ENCODE measurements at regions not wholly inside any gene's neighbourhood (a gene's known extent, or its start where the extent isn't known, plus 50 kb on each side); places are given as distances from the start of the nearest gene placed in this dataset.

- ATAC-seq (no peak), DNase-seq (ENCODE audit: low read depth, low spot score) (no peak)
- Histone ChIP-seq H3K4me1 (ENCODE audit: control insufficient read depth, insufficient read depth, low read length) (no peaks in the 10 kb centered on the region), H3K4me3 (ENCODE audit: low read depth in 2 of 2, low read length in 2 of 2) (no peak overlapping the region), H3K36me3 (ENCODE audit: control insufficient read depth, insufficient read depth, low read length) (no peaks in the 10 kb centered on the region), H3K27me3 (ENCODE audit: control insufficient read depth, insufficient read depth, low read length) (0 out of 2 replicates have a peak, but pooled peaks cover 2% of the 10 kb centered on the region), H3K9me3 (ENCODE audit: control insufficient read depth, insufficient read depth, low read depth, low read length) (no peaks in the 10 kb centered on the region), H3K27ac (ENCODE audit: low read length) (no peak overlapping the region)
- no peak for TF ChIP-seq SIN3A (IDR thresholded peaks at IDR 0.05; ENCODE audit: borderline replicate concordance, insufficient read depth, low read depth, low read length)
- no peak for TF ChIP-seq CTCF (IDR thresholded peaks at IDR 0.05)
- TF ChIP-seq REST (IDR thresholded peaks at IDR 0.05; ENCODE audit: insufficient read depth in 1 of 2, low read depth in 2 of 2, low read length in 1 of 2) = no peak
- no peak for TF ChIP-seq POLR2AphosphoS5 (IDR thresholded peaks at IDR 0.05; ENCODE audit: low read depth, low read length)
- no peak for TF ChIP-seq TCF7L2 (IDR thresholded peaks at IDR 0.05; ENCODE audit: low read depth, low read length)
- POLR2A ChIA-PET = no interaction called here
- CTCF ChIA-PET = no interaction called here
- intact Hi-C loops (cut with micrococcal nuclease; ENCODE audit: unreplicated experiment) = loop anchor here (2.0 kb wide), 1 partner anchor 214 kb away; no protein-coding TSS in a partner anchor
- BruUV-seq (replicated peaks) = no TSS peak
- in situ Hi-C loops (cut with HindIII; ENCODE audit: low pct_unique_long_range_greater_than_20kb, low sequenced_read_pairs) = no loop called here
Measured at GRCh38 chr7:50204581-50204980, 99.9 kb upstream of the IKZF1 start.

GRCh38 chr7:50203521-50203920 lies 101.0 kb upstream of the IKZF1 start:
- POLR2A ChIA-PET = no interaction called here
- Histone ChIP-seq H3K4me1 (ENCODE audit: control insufficient read depth, insufficient read depth, low read length) (no peaks in the 10 kb centered on the region), H3K27ac (ENCODE audit: low read length) (no peak overlapping the region), H3K9me3 (ENCODE audit: control insufficient read depth, insufficient read depth, low read depth, low read length) (no peaks in the 10 kb centered on the region), H3K4me3 (ENCODE audit: low read depth in 2 of 2, low read length in 2 of 2) (no peak overlapping the region), H3K27me3 (ENCODE audit: control insufficient read depth, insufficient read depth, low read length) (0 out of 2 replicates have a peak, but pooled peaks cover 2% of the 10 kb centered on the region), H3K36me3 (ENCODE audit: control insufficient read depth, insufficient read depth, low read length) (no peaks in the 10 kb centered on the region)
- in situ Hi-C loops (cut with HindIII; ENCODE audit: low pct_unique_long_range_greater_than_20kb, low sequenced_read_pairs) = no loop called here
- intact Hi-C loops (cut with micrococcal nuclease; ENCODE audit: unreplicated experiment) = no loop called here
- BruUV-seq (replicated peaks) = no TSS peak
- CTCF ChIA-PET = no interaction called here
- ATAC-seq = no peak
- TF ChIP-seq SIN3A (IDR thresholded peaks at IDR 0.05; ENCODE audit: borderline replicate concordance, insufficient read depth, low read depth, low read length) (no peak), REST (IDR thresholded peaks at IDR 0.05; ENCODE audit: insufficient read depth in 1 of 2, low read depth in 2 of 2, low read length in 1 of 2) (no peak), CTCF (IDR thresholded peaks at IDR 0.05) (no peak), TCF7L2 (IDR thresholded peaks at IDR 0.05; ENCODE audit: low read depth, low read length) (no peak), POLR2AphosphoS5 (IDR thresholded peaks at IDR 0.05; ENCODE audit: low read depth, low read length) (no peak)
- no peak for DNase-seq (ENCODE audit: low read depth, low spot score)
